Endodermal cell (in vitro differentiated cells): ENCODE measurements at regions not wholly inside any gene's neighbourhood (a gene's known extent, or its start where the extent isn't known, plus 50 kb on each side); places are given as distances from the start of the nearest gene placed in this dataset.

ENCODE experiments used
- DNase-seq: peaks from one replicate; pipeline ENCODE4 v3.0.0-alpha.2; 2017
- H3K27ac ChIP-seq: 2 replicates; pipeline ENCODE4 v1.5.1; 2013; ENCODE audit warnings: mild to moderate bottlenecking, low read depth, low read length, moderate library complexity
- H3K27me3 ChIP-seq: 2 replicates; pipeline ENCODE4 v1.6.1; 2013; ENCODE audit warnings: mild to moderate bottlenecking, low read length, moderate library complexity; ENCODE audit not compliant: insufficient read depth, control insufficient read depth, poor library complexity, severe bottlenecking
- H3K36me3 ChIP-seq: 2 replicates; pipeline ENCODE4 v1.7.0; 2013; ENCODE audit warnings: mild to moderate bottlenecking, low read length, moderate library complexity; ENCODE audit not compliant: control insufficient read depth, insufficient read depth
- H3K4me1 ChIP-seq: one replicate; pipeline ENCODE4 v1.7.0; 2013; ENCODE audit warnings: low read length; ENCODE audit not compliant: control insufficient read depth, insufficient read depth
- H3K4me3 ChIP-seq: 2 replicates; pipeline ENCODE4 v1.5.1; 2013; ENCODE audit warnings: mild to moderate bottlenecking, low read length, moderate library complexity
- H3K9ac ChIP-seq: 2 replicates; pipeline ENCODE4 v1.6.1; 2013; ENCODE audit warnings: mild to moderate bottlenecking, low read length, moderate library complexity; ENCODE audit not compliant: poor library complexity, severe bottlenecking; ENCODE audit errors: extremely low read depth
- H3K9me3 ChIP-seq: 2 replicates; pipeline ENCODE4 v1.6.1; 2013; ENCODE audit warnings: mild to moderate bottlenecking, low read length, moderate library complexity; ENCODE audit not compliant: control insufficient read depth
- H3K27ac Mint-ChIP-seq: 2 replicates; pipeline ENCODE4 v1.8.0; 2020; ENCODE audit warnings: mixed read lengths
- H3K27me3 Mint-ChIP-seq: 2 replicates; pipeline ENCODE4 v1.8.0; 2021; ENCODE audit warnings: mild to moderate bottlenecking, mixed read lengths; ENCODE audit not compliant: insufficient read depth
- H3K36me3 Mint-ChIP-seq: 2 replicates; pipeline ENCODE4 v1.8.0; 2020; ENCODE audit warnings: low read depth, mixed read lengths
- H3K4me1 Mint-ChIP-seq: 2 replicates; pipeline ENCODE4 v1.8.0; 2020; ENCODE audit warnings: mixed read lengths
- H3K4me3 Mint-ChIP-seq: 2 replicates; pipeline ENCODE4 v1.8.0; 2020; ENCODE audit warnings: mild to moderate bottlenecking, moderate library complexity, mixed read lengths
- H3K9me3 Mint-ChIP-seq: 2 replicates; pipeline ENCODE4 v1.8.0; 2020; ENCODE audit warnings: mild to moderate bottlenecking, mixed read lengths
- WGBS, 2 experiments: methylation state at CpG; one replicate each; pipeline versions ENCODE4 v1.1.5 to v1.1.7; 2013; ENCODE audit warnings: missing lambda C conversion rate in 2 of 2, mixed read lengths in 1 of 2; ENCODE audit not compliant: insufficient coverage in 1 of 2, insufficient read length in 1 of 2; 5-methylcytosine and 5-hydroxymethylcytosine counted together
- TF ChIP-seq, protein P1 (sequence below): fragments of 200-600 bp; sonication (generic); conservative IDR thresholded peaks from 2 replicates; pipeline ENCODE4 v1.5.0; 2021; ENCODE audit warnings: antibody characterized with exemption, mild to moderate bottlenecking

DNA sequence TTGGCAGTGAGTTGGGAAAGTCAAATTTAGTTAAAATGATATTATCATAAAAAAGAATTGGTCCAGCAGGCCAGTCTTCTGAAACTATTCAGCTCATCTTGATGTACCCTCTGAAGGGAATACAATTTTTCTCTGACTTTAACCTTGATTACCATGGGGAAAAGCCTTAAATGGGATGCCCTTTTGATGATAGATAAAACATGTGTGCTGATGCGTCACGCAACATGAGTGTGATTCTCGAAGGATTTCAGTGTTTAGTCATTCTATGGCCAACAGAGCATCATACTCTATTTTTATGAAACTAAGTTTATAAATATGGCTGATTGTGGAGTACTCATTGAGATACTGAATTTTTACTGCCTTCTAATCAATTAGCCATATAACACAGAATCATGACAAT lies 171.5 kb downstream of the ZNF281 start:
- Histone ChIP-seq H3K27me3 (no peaks in the 10 kb centered on the region), H3K9me3 (no peaks in the 10 kb centered on the region), H3K36me3 (no peaks in the 10 kb centered on the region), H3K27ac (no peak overlapping the region), H3K4me3 (no peak overlapping the region), H3K4me1 (peaks cover 2% of the 10 kb centered on the region), H3K9ac (no peak overlapping the region)
- Mint-ChIP-seq H3K27me3 (peaks cover 15% of the 10 kb centered on the region), H3K36me3 (no peaks in the 10 kb centered on the region), H3K4me3 (no peak overlapping the region), H3K9me3 (no peaks in the 10 kb centered on the region), H3K27ac (no peak overlapping the region), H3K4me1 (peaks cover 23% of the 10 kb centered on the region)
- TF ChIP-seq, protein P1, sequence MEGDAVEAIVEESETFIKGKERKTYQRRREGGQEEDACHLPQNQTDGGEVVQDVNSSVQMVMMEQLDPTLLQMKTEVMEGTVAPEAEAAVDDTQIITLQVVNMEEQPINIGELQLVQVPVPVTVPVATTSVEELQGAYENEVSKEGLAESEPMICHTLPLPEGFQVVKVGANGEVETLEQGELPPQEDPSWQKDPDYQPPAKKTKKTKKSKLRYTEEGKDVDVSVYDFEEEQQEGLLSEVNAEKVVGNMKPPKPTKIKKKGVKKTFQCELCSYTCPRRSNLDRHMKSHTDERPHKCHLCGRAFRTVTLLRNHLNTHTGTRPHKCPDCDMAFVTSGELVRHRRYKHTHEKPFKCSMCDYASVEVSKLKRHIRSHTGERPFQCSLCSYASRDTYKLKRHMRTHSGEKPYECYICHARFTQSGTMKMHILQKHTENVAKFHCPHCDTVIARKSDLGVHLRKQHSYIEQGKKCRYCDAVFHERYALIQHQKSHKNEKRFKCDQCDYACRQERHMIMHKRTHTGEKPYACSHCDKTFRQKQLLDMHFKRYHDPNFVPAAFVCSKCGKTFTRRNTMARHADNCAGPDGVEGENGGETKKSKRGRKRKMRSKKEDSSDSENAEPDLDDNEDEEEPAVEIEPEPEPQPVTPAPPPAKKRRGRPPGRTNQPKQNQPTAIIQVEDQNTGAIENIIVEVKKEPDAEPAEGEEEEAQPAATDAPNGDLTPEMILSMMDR, result no peak
- WGBS, 2 experiments, result 98% methylated on average over 3 of the region's 3 CpGs; no CpG with 5 or more reads in 1 of the 2 experiments
- DNase-seq, result no peak

DNA sequence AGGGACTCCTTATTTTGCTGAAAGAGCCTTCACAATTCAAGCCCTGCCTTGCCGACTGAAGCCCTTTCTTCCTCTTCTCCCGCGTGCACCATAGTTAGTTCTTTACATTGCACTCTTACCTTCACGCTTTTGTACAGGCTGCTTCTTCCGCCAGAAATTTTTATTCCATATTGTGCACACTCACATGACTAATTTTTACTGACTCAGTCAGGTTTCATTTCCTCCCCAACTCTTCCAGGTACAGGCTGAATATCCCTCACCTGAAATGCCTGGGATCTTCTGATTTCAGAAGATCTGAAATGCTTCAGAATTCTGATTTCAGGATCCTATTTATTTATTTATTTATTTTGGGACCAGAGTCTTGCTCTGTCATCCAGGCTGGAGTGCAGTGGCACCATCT lies 172.8 kb downstream of the ZNF281 start:
- peaks cover 15% of the 10 kb centered on the region for H3K27me3 Mint-ChIP-seq
- Histone ChIP-seq H3K27me3 (no peaks in the 10 kb centered on the region), H3K9me3 (no peaks in the 10 kb centered on the region), H3K4me3 (no peak overlapping the region), H3K4me1 (peaks cover 2% of the 10 kb centered on the region), H3K36me3 (no peaks in the 10 kb centered on the region), H3K9ac (no peak overlapping the region), H3K27ac (no peak overlapping the region)
- no peak overlapping the region for H3K27ac Mint-ChIP-seq
- DNase-seq, result no peak
- no peaks in the 10 kb centered on the region for H3K9me3 Mint-ChIP-seq
- TF ChIP-seq, protein P1, result no peak
- no peaks in the 10 kb centered on the region for H3K36me3 Mint-ChIP-seq
- WGBS, 2 experiments, result 96 to 98% methylated on average over 5 of the region's 5 CpGs
- peaks cover 15% of the 10 kb centered on the region for H3K4me1 Mint-ChIP-seq
- H3K4me3 Mint-ChIP-seq, result no peak overlapping the region

DNA sequence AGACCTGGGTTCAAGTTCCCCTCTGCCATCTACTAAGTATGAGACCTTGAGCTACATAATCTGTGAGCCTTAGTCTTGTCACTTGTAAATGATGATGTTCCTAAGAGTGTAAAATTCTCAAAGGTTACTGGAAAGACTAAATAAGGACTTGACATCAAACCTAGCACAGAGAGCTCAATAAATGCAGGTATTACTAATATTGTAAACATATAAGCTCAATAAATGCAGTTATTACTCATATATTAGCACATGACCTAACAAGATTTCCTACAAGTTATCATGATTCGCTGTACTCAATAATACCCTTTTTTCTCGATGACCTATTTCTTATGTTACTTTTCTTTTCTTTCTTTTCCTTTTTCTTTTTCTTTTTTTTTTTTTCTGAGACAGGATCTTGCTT lies 174.9 kb downstream of the ZNF281 start:
- Histone ChIP-seq H3K9ac (no peak overlapping the region), H3K27me3 (no peaks in the 10 kb centered on the region), H3K9me3 (no peaks in the 10 kb centered on the region), H3K4me3 (no peak overlapping the region), H3K4me1 (no peaks in the 10 kb centered on the region), H3K36me3 (no peaks in the 10 kb centered on the region), H3K27ac (no peak overlapping the region)
- Mint-ChIP-seq H3K27ac (no peak overlapping the region), H3K9me3 (no peaks in the 10 kb centered on the region), H3K27me3 (peaks cover 15% of the 10 kb centered on the region), H3K4me3 (no peak overlapping the region), H3K36me3 (no peaks in the 10 kb centered on the region), H3K4me1 (peaks cover under 1% of the 10 kb centered on the region)
- 91 to 96% methylated on average over 2 of the region's 2 CpGs for WGBS, 2 experiments
- TF ChIP-seq, protein P1, result no peak
- no peak for DNase-seq
